GM13976 (cell line): ENCODE measurements at regions not wholly inside any gene's neighbourhood (a gene's known extent, or its start where the extent isn't known, plus 50 kb on each side); places are given as distances from the start of the nearest gene placed in this dataset.
A peak's percentile ranks its signal among the peaks of the same experiment; 100 is the strongest.

Experiments used
- DNase-seq: peaks from one replicate; pipeline ENCODE4 v3.0.0; 2012; ENCODE audit warnings: low spot score
- in situ Hi-C: fragments of 300-500 bp; cut with MboI; formaldehyde crosslinking; loops from one replicate; pipeline ENCODE4 v1.12.0; 2022; ENCODE audit warnings: low sequenced_read_pairs, mixed read lengths, inconsistent platforms; ENCODE audit not compliant: unreplicated experiment
- TF ChIP-seq, protein P1 (sequence below): IDR thresholded peaks from 2 replicates; pipeline ENCODE4 v1.5.1; 2012; ENCODE audit warnings: borderline replicate concordance, mild to moderate bottlenecking; ENCODE audit not compliant: insufficient read depth; ENCODE audit errors: extremely low read depth, missing control alignments, control extremely low read depth

DNA sequence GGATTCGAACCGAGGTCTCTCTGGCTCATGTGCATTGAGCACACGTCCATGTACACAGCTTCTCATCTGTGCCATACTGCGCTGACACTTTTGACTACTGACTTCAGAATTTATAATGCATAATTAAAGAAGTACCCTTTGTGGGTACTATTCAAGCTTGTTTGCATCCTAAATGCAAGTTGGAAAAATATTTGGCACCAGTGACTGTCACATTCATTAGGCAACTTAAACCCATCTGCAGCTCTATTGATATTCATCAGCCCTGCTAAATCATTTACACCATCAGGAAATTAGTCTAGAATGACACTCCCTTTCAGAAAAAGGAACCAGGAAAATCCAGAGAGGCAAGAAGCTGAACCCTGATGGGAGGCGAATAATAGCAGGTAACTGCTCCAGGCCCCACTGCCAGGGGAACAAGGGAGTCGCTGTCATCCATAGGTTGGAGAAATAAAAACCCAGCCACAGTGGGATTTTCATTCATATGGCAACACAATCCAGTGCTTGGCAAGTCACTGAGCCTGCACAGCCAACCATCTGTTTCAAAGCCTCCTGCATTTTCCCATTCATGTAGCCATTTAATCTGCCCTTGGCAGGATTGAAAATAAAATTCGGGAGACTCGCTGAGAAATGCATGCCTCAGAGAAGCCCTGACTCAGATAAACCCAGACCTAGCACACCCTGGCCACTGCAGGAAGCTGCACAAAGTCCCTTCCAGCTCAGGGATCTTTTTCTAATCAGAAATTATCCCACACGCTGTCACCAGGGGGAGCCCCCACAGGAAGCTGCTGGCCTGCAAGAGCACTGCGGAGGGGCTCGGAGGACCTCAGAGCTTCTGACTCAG is 103.0 kb upstream of the VEPH1 start:
- peak; percentile 39 for DNase-seq
- TF ChIP-seq, protein P1, sequence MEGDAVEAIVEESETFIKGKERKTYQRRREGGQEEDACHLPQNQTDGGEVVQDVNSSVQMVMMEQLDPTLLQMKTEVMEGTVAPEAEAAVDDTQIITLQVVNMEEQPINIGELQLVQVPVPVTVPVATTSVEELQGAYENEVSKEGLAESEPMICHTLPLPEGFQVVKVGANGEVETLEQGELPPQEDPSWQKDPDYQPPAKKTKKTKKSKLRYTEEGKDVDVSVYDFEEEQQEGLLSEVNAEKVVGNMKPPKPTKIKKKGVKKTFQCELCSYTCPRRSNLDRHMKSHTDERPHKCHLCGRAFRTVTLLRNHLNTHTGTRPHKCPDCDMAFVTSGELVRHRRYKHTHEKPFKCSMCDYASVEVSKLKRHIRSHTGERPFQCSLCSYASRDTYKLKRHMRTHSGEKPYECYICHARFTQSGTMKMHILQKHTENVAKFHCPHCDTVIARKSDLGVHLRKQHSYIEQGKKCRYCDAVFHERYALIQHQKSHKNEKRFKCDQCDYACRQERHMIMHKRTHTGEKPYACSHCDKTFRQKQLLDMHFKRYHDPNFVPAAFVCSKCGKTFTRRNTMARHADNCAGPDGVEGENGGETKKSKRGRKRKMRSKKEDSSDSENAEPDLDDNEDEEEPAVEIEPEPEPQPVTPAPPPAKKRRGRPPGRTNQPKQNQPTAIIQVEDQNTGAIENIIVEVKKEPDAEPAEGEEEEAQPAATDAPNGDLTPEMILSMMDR: peak; percentile 65
- in situ Hi-C loops: loop anchor here (25.0 kb wide), 3 partner anchors 831 to 1181 kb away; no protein-coding TSS in a partner anchor

GRCh38 chr3:157605356-157605755 is 102.1 kb upstream of the VEPH1 start:
- no peak for DNase-seq
- TF ChIP-seq, protein P1: no peak
- in situ Hi-C loops: loop anchor here (25.0 kb wide), 3 partner anchors 832 to 1182 kb away; no protein-coding TSS in a partner anchor

GRCh38 chr3:157602424-157602823 is 99.2 kb upstream of the VEPH1 start:
- DNase-seq: no peak
- in situ Hi-C loops: loop anchor here (25.0 kb wide), 3 partner anchors 835 to 1185 kb away; no protein-coding TSS in a partner anchor
- TF ChIP-seq, protein P1: no peak

GRCh38 chr3:157595259-157595658 is 92.0 kb upstream of the VEPH1 start:
- TF ChIP-seq, protein P1: no peak
- in situ Hi-C loops: no loop called here
- no peak for DNase-seq

- DNase-seq: no peak
- TF ChIP-seq, protein P1: no peak
- in situ Hi-C loops: no loop called here
Observed at GRCh38 chr3:157594413-157594812, 91.2 kb upstream of the VEPH1 start.

DNA sequence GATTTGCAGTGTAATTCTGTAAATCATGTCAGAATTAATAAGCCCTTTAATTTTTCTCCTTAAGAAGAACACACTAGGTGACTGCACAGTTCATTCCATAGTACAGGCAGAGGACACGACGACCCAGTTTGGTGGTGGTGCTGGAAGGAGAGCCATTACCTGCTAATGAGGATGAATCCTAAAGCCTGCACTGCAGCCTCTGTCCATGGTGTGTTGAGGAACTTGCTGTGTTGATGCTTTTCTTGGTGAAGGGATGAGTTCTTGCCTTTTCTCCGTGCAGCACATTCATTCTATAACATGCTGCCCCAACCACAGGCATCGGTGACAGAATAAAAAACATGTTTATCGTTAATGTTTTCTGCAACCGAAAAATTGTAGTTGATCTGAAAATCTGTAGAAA is 89.6 kb upstream of the VEPH1 start:
- in situ Hi-C loops: no loop called here
- DNase-seq: no peak
- TF ChIP-seq, protein P1: no peak

GRCh38 chr3:157590273-157590672 is 87.1 kb upstream of the VEPH1 start:
- no peak for DNase-seq
- in situ Hi-C loops: no loop called here
- TF ChIP-seq, protein P1: no peak
